ENCODE measurements at regions not wholly inside any gene's neighbourhood (a gene's known extent, or its start where the extent isn't known, plus 50 kb on each side); places are given as distances from the start of the nearest gene placed in this dataset.
A peak's percentile ranks its signal among the peaks of the same experiment; 100 is the strongest.
"Not testable (repeated sequence)": the region's sequence is repeated elsewhere in the genome, so short reads cannot be mapped to it uniquely, and the experiment has no call there.

DNA sequence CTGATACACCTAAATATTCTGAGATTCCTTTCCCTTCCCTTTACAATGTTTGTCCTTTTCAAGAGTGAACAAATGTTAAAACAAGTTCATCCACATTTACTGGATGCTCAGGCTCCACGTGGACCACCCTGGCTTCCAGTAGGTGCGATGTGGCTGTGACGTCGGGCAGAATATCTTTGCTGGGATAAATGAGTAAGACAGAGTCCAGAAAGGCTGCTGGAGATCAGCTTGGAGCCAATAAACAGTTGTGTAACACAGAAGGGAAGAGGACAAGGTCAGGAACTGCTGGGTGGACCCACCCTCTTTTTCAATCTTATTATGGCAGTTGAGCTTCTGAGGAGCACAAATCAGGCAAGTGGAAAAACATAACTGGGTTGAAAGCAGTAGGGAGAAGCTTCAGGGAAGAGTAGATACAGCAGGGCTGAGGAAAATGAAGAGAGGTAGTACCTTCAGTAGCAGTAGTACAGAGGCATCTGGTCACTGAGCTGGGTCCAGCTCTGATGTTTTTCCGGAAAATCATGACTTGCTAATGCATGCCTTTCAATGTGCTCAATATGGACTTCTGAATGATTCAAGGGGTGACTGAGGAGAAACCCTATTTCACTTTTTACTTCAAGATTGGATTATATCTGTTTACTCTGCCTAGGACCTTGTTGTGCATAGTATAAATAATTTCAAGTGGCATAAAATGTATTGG lies 171.8 kb upstream of the MAD2L1 start:
- H3K27ac Mint-ChIP-seq: no peak overlapping the region
- peaks cover 7% of the 10 kb centered on the region for H3K27me3 Mint-ChIP-seq
- no peaks in the 10 kb centered on the region for H3K9me3 Mint-ChIP-seq
- DNase-seq (no peak), ATAC-seq (no peak)
- H3K4me1 Mint-ChIP-seq: no peaks in the 10 kb centered on the region
- H3K4me3 Mint-ChIP-seq: no peak overlapping the region

GRCh38 chr4:120236873-120237272 lies 170.2 kb upstream of the MAD2L1 start:
- H3K9me3 Mint-ChIP-seq: no peaks in the 10 kb centered on the region

GRCh38 chr4:120232050-120232449 lies 165.4 kb upstream of the MAD2L1 start:
- no peak for ATAC-seq
- no peaks in the 10 kb centered on the region for H3K9me3 Mint-ChIP-seq
- no peaks in the 10 kb centered on the region for H3K4me1 Mint-ChIP-seq
- H3K4me3 Mint-ChIP-seq: no peak overlapping the region
- DNase-seq: no peak
- no peak overlapping the region for H3K27ac Mint-ChIP-seq
- peaks cover 12% of the 10 kb centered on the region for H3K27me3 Mint-ChIP-seq

More at GRCh38 chr4:120236873-120237272, 170.2 kb upstream of the MAD2L1 start:
- Mint-ChIP-seq H3K27me3 (peaks cover 1% of the 10 kb centered on the region), H3K27ac (no peak overlapping the region), H3K4me3 (no peak overlapping the region), H3K4me1 (no peaks in the 10 kb centered on the region)
- DNase-seq (no peak), ATAC-seq (no peak)

GRCh38 chr4:120228086-120228485 lies 161.4 kb upstream of the MAD2L1 start:
- H3K4me1 Mint-ChIP-seq: no peaks in the 10 kb centered on the region
- H3K27ac Mint-ChIP-seq: no peak overlapping the region
- DNase-seq: no peak
- H3K9me3 Mint-ChIP-seq: no peaks in the 10 kb centered on the region
- no peak overlapping the region for H3K4me3 Mint-ChIP-seq
- ATAC-seq: no peak
- peaks cover 12% of the 10 kb centered on the region for H3K27me3 Mint-ChIP-seq

DNA sequence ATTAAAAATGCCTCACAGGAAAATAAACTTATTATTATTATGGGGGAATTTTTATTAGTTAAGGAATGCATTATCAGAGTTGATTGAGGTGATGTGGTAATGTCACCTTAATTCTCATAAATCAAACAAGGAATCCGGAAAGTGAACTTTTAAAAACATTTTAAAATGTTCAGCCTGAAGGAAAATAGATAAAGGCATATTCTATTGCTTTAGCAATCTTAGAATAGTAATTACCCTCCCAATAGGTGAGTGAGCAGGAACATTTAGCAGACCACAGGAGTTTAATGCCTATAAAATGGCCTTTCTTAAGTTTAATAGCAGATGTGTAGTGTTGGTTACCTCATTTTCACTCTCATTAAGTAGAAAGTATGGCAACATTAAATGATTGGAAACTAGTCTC lies 160.9 kb upstream of the MAD2L1 start:
- Mint-ChIP-seq H3K27me3 (peaks cover 12% of the 10 kb centered on the region), H3K27ac (no peak overlapping the region), H3K4me1 (no peaks in the 10 kb centered on the region), H3K9me3 (no peaks in the 10 kb centered on the region), H3K4me3 (no peak overlapping the region)
- no peak for ATAC-seq
- DNase-seq: no peak

DNA sequence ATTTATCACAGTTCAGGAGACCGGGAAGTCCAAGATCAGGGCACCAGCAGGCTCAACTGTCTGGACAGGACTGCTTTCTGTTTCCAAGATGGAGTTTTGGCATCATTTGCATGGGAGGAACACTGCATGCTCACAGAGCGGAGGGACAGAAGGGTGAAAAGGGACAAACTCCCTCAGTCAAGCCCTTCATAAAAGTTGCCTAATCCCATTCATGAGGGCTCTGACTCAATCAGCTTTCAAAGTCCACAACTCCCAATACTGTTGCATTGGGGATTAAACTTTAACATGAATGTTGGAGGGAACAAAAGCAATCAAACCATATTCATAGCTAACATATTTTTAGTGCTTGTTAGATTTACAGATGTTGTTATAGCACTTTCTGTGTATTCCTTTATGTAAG lies 158.9 kb upstream of the MAD2L1 start:
- Mint-ChIP-seq H3K27ac (no peak overlapping the region), H3K9me3 (no peaks in the 10 kb centered on the region), H3K4me1 (no peaks in the 10 kb centered on the region), H3K4me3 (no peak overlapping the region), H3K27me3 (peaks cover 16% of the 10 kb centered on the region)
- DNase-seq (no peak), ATAC-seq (no peak)

GRCh38 chr4:120218981-120219380 lies 152.3 kb upstream of the MAD2L1 start:
- no peak overlapping the region for H3K27ac Mint-ChIP-seq
- peaks cover 10% of the 10 kb centered on the region for H3K27me3 Mint-ChIP-seq
- DNase-seq: no peak
- H3K9me3 Mint-ChIP-seq: peaks cover 0 to 6% of the 10 kb centered on the region in 2 donors
- ATAC-seq: no peak
- H3K4me3 Mint-ChIP-seq: no peak overlapping the region
- no peaks in the 10 kb centered on the region for H3K4me1 Mint-ChIP-seq

DNA sequence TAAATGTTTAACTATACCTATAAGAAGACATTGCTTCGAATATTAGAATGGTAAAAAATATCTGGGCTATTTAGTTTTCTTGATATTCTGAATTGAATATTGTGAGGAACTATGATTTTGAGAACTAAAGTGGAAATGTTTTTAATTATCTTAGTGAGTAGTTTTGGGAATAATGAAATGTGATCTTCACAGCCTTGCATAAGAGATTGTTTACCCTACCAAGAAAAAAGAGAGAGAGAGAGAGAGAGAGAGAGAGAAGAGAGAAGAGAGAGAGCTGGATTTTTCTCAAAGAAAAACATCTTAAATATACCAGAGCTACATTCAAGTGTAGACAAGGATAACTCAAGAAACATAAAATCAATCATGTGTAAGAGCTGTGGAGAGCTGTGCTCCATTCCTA lies 148.7 kb upstream of the MAD2L1 start:
- ATAC-seq (no peak), DNase-seq (no peak)
- no peaks in the 10 kb centered on the region for H3K27me3 Mint-ChIP-seq
- H3K27ac Mint-ChIP-seq: no peak overlapping the region
- peaks cover 0 to 6% of the 10 kb centered on the region in 2 donors for H3K9me3 Mint-ChIP-seq
- H3K4me1 Mint-ChIP-seq: no peaks in the 10 kb centered on the region
- no peak overlapping the region for H3K4me3 Mint-ChIP-seq

- no peak for DNase-seq
- ATAC-seq: no peak
- Mint-ChIP-seq H3K27me3 (no peaks in the 10 kb centered on the region), H3K4me3 (no peak overlapping the region), H3K4me1 (no peaks in the 10 kb centered on the region), H3K9me3 (peaks cover 0 to 4% of the 10 kb centered on the region in 2 donors), H3K27ac (no peak overlapping the region)
Measured at GRCh38 chr4:120211408-120212015, 144.9 kb upstream of the MAD2L1 start.

DNA sequence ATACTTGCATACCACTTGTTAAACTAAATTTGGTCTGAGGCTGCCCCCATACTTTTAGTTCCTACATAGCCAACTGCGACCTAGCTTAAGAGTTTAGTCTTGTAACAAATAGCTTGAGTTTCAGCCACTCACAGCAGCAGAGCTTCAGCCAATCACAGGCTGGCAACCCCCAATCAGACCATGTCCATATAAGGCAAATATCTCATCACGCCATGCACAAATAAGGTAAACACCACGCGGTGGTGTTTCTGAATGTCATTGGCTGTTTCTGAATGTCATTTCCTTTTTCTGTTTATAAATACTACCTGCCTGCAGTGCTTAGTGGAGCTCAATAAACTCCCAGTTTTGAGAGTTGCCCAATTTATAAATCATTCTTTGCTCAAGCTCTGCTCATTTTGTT lies 143.1 kb upstream of the MAD2L1 start:
- no peak overlapping the region for H3K27ac Mint-ChIP-seq
- no peak overlapping the region for H3K4me3 Mint-ChIP-seq
- no peaks in the 10 kb centered on the region for H3K4me1 Mint-ChIP-seq
- DNase-seq: no peak
- peaks cover 0 to 13% of the 10 kb centered on the region in 2 donors for H3K9me3 Mint-ChIP-seq
- no peaks in the 10 kb centered on the region for H3K27me3 Mint-ChIP-seq
- ATAC-seq: no peak

DNA sequence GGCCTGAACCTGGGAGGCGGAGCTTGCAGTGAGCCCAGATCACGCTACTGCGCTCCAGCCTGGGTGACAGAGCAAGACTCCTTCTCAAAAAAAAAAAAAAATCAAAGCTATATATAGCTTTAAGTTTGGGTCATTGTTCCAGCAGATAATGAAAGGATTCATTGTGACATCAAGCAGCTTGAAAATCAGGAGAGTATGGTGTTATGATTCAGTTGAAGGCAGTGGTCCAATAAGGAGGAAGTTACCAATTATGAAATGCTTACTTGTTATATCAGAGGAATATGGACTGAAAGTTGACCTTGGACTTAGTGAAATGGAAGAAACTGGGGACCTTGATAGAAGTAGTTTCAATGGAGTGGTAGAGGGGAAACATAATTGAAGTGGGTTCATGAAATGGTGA lies 140.4 kb upstream of the MAD2L1 start:
- no peaks in the 10 kb centered on the region for H3K4me1 Mint-ChIP-seq
- H3K9me3 Mint-ChIP-seq: peaks cover 0 to 15% of the 10 kb centered on the region in 2 donors
- no peak overlapping the region for H3K4me3 Mint-ChIP-seq
- no peak for DNase-seq
- H3K27me3 Mint-ChIP-seq: no peaks in the 10 kb centered on the region
- H3K27ac Mint-ChIP-seq: no peak overlapping the region
- no peak for ATAC-seq

DNA sequence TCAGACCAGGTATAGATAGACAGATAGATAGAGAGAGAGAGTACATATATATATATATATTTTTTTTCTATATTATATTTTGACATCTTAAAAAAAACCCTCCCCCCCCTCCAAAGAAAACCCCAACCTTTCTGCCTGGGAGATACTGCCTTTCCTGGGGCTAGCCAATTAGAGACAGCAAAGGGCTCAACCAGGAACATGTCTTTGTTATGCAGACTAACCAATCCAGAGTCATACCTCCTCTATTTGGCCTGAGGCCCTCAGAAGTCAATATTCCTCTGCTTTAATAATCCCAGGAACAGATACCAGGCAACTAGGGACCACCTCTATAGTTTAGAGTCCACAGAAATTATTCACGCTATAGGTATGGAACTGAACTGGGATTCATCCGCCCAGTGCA lies 135.6 kb upstream of the MAD2L1 start:
- H3K9me3 Mint-ChIP-seq: peaks cover 0 to 13% of the 10 kb centered on the region in 2 donors
- DNase-seq: no peak
- no peak overlapping the region for H3K27ac Mint-ChIP-seq
- ATAC-seq: no peak
- H3K27me3 Mint-ChIP-seq: no peaks in the 10 kb centered on the region
- no peak overlapping the region for H3K4me3 Mint-ChIP-seq
- H3K4me1 Mint-ChIP-seq: no peaks in the 10 kb centered on the region

GRCh38 chr4:120200573-120201110 lies 134.0 kb upstream of the MAD2L1 start:
- DNase-seq, H3K4me3 Mint-ChIP-seq, H3K27ac Mint-ChIP-seq, H3K27me3 Mint-ChIP-seq, H3K9me3 Mint-ChIP-seq, H3K4me1 Mint-ChIP-seq, ATAC-seq: not testable (repeated sequence)

- Mint-ChIP-seq H3K4me1 (no peaks in the 10 kb centered on the region), H3K27me3 (no peaks in the 10 kb centered on the region), H3K27ac (no peak overlapping the region), H3K9me3 (no peaks in the 10 kb centered on the region), H3K4me3 (no peak overlapping the region)
- ATAC-seq (no peak), DNase-seq (no peak)
Measured at GRCh38 chr4:120198411-120198810, 131.8 kb upstream of the MAD2L1 start.

DNA sequence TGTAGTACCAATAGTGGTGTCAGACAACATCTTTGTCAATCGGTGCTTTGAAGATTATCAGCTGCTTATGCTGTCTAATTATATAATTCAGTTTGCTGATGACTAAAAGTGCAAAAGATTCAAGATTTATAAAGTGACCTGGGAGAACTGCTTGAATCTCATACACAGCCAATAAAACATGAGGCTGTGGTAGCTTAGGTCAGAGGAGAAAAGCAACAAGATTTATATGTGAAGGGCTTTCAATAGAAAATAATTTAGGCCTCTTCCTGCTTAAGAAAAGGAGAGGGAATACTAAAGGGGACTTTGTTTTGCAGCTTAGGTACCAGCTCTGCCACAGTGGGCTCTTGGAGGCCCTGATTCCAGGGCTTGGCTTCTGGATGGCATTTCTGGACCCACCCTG lies 111.0 kb upstream of the MAD2L1 start:
- no peak overlapping the region for H3K27ac Mint-ChIP-seq
- H3K4me3 Mint-ChIP-seq: no peak overlapping the region
- peaks cover 18% of the 10 kb centered on the region for H3K27me3 Mint-ChIP-seq
- no peaks in the 10 kb centered on the region for H3K4me1 Mint-ChIP-seq
- DNase-seq (no peak), ATAC-seq (no peak)
- peaks cover 14% of the 10 kb centered on the region in 2 donors for H3K9me3 Mint-ChIP-seq

- Mint-ChIP-seq H3K4me1 (no peaks in the 10 kb centered on the region), H3K9me3 (peaks cover 9 to 14% of the 10 kb centered on the region in 2 donors), H3K27me3 (peaks cover 18% of the 10 kb centered on the region), H3K27ac (peak overlapping the region in 1 of 2 donors; percentile 47), H3K4me3 (no peak overlapping the region)
- ATAC-seq: no peak
- DNase-seq: no peak
Measured at GRCh38 chr4:120175272-120175671, 108.6 kb upstream of the MAD2L1 start.
